ENCODE measurements at regions not wholly inside any gene's neighbourhood (a gene's known extent, or its start where the extent isn't known, plus 50 kb on each side); places are given as distances from the start of the nearest gene placed in this dataset.
A peak's percentile ranks its signal among the peaks of the same experiment; 100 is the strongest.

DNA sequence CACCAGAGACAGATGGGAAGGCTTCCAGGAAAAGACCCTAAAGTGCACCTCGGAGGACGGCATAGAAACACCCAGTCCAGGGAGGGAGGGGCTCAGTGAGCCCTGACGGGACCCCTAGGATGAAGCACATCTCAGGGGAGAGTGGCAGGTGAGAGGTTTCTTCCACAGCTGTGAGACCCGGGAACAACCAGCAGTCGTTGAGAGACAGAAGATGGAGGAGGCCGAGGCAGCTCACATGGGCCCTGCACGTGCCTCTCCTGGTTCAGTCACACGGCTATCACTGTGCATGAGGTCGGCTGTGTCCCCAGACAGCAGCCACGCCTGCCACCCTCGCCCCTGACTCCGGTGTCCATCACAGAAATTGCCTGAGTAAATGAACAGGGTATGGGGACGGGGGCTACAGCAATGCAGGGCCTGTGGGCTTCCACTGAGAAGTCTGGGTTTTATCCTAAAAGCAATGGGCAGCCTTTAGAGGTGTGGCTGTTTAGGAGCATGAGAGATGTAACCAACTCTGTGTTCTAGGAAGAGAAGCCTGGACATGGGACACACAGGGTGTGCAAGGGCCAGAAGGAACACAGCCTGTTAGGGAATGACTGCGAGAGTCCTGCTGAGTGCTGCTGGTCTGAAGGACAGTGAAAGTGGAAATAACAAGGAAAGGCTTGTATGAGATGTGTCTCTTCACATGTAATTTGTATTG is 102.0 kb downstream of the TMEM18 start:
- no peak for DNase-seq

DNA sequence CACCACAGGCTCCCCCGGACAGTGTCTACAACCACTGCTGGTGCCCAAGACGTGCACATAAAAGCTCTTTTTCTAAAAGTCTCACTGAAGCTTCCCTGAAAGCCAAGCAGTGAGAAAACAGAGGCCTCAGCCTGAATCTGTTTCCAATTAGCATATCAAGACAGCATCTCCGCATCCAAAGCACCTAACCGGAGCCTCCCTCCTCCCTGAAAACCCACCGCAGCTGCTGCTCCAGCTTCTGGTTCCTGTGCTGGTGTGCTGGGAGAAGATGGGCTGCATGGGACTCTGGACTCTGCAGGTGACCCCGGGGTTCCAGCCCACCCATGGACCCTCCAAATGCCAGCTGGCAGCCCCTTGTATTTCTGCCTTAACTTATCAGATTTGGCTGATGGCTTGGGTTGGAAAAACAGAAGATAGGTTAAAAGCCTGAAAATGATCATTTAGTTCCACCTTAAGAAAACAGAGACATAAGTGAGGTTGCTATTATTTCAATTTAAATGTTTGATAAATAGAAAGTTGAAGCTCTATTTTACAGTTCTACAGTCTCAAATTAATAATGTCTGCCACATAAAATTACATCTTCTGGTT is 103.3 kb downstream of the TMEM18 start:
- no peak for DNase-seq

DNA sequence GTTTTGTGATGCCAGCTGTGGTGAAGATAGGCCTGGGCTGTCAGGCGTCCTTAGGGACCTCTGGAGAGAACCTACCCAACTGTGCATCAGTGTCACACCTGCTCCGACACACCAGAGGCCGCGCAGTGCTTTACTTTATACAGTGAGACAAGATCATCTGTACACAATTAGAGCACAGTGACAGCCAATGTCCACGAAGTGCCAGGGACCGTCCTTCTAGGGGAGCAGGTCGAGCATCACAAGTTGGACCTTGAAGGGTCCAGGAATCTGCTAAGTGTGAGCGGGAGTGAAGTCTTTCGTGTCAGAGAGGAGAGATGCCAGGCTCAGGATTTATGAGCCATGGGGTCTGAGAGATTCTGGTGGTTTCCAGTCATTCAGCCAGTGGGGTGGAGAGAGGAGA is 104.2 kb downstream of the TMEM18 start:
- DNase-seq = no peak

DNA sequence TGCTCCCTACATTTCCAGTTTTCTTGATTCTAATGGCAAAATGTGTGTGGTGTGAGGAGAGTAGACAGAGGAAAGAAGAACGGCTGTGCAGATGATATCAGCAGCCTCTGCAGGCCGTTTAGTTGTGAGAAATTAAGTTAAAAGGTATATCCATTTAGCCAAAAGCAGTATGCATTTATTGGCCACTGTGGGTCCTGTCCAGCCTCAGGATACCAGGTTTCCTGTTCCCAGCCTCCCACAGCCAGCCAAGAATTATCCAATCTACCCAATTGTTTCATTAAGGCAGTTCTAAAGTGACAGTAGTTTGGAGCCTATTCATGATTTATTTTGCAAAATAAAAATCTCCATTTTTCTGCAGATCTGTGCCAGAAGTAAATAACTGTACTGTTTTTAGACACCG is 107.5 kb downstream of the TMEM18 start:
- no peak for DNase-seq

DNA sequence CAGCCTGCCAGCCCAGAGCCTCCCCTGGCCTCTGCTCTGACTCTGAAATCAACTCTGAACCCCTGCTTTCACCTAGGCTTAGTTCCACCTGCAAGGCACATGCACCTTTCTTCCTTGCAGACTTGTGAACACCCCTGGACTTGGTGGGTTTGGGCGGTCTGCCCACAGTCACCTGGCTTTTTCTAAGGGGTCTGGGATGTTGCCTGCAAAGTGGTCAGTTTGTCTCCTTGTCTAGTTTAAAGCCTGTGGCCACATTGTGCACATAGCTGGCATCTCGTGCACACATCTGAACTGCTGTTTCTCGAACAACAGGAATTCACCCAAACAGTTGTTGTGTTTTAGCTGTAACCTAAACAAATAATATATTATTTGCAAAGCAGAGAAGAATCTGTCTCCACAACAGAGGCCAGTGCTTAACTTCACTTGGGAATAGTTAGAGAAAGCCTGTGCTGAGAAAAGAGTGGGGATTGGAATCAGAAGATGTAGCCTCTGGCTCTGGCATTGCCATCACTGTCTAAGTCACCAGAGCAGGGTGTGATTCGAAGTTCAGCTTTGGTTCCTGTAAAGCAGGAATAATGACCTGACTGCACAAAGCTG is 108.5 kb downstream of the TMEM18 start:
- DNase-seq = no peak

DNA sequence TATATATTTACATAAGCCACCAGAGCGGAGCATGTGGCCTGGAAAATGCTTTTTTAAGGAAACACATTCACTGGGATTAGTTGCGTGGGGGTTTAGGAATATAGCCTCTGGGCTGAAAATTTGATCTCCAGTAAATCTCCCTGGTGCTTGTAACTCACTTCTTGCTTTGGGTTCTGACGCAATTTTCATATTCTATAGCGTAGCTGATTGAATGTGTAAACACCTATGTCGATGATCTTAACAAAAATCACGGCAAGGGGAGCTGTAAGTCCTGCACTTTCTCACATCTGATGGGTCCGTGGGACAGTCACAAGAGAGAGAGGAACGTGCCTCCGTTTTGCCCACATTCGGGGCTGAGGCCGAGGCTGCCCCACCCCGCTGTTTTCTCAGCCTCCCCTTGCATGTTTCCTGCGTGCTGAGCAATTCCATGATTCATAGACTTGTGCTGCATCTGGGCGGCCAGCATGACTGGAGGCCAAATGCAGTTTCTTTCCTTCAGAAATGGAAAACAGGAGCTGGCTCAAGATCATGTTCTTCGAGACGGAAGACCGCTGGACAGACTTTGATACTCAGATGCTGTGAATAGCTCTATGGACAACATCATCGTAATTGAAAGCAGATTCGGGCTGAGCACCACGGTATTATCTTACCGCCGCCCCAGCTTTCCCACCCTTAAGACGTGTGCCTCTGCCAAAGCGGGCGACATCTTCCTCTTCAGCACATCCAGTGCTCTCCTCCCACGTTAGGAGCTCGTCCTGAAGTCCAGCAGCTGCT is 109.2 kb downstream of the TMEM18 start:
- no peak for DNase-seq

DNA sequence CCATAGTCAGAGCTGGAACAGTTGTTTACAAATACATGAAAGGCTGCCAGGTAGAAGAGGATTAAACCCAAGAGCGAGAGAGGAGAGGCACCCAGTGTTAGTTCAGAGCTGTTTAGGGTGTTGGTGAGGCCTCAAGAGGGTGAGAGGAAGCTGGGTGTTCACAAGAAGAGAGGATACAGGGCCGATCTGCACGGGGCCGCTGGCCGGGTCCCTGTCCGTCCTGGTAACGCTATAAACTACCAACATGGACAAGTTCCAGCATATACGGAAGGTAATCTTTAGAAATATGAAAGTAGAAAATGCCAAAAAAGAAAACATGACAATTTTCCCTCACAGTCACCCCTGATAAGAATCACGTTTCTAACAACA is 109.7 kb downstream of the TMEM18 start:
- no peak for DNase-seq

DNA sequence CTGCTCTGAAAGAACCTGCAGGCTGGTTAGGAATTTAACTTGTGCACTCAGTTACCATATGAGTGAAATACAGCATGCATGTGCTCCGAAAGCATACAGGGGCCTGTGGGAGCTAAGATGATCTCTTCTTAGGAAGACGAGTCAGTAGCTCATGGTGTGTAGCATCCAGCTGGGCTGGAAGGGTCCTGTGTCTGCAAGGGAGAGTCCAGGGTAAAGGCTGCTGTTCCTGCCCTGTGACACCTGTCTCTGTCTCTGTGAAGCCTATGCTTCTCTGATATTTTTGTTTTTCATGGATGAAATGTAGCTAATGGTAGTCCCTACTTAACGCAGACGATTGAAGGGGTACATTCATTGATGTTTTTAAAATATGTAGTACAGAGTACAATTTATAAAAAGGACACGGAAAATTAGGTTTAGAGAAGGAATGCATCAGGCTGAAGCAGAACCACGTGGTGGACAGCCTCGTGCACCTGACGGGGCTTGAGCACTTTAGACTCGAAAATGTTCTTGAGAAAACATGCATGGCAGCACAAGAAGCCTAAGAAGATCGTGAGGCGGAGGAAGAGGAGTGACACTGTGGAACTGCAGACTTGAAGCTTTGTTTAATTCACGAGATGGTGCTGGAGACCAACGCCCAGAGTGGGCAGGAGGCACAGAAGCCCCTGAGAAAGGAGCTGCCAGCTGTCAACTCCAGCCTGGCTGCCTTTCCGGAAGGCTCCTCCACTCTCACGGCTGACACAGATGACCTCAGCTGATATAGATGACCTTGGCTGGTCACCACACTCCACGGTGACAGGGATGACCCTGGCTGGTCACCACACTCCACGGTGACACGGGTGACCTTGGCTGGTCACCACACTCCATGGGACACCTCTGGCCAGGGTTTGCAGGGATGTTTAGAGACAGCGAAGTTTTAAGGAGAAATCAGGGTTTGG is 110.6 kb downstream of the TMEM18 start:
- DNase-seq = no peak

DNA sequence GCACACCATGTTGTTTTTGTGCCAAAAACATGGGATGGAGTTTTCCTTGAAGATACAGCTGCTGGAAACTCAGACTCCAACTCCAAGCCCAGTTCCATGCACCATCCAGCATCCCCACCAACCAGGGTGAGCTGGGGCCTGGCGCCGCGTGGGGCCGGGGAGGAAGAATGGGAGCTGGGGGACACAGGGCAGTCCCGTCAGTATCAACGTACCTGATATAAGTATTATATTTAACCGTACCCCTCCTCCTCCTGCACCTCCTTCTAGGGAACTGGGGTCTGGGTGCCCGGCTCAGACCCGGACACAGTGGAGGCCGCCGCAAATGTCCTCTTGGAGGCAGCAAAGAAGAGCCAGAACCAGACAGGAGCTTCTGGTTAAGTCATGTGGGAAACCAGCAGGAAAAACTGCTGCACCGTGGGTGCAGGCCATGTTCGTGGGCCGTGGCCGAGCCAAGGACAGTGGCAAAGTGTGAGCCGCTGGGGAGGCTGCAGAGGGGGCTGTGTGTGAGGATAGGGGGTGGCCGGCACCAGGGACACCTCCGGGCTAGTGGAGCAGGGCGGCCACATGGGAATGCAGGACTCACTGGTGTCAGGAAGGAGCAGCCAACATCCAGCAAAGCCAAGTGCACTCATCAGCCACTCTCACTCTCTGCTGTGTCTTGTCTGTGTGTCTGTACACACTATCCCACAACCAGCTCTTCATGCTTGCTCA is 112.6 kb downstream of the TMEM18 start:
- DNase-seq = no peak

DNA sequence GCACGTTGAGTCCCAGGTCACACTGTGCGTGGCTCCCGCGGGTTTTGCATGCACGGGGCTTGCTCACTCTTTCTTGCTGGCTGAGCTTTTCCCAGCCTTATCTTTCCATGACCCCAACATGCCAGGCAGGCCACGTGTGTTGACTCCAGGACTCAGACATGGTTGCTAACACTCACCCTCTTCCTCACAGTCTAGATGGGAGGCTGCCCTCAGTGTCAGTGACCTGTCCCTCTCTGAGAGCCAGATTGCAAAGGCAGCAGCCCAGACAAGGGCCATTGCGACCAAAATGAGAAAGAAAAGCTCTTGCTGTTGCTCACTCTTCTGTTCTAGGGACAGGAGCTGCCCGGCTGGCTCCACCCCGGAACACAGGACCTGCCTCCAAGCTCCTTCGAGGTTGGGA is 113.7 kb downstream of the TMEM18 start:
- DNase-seq = no peak

DNA sequence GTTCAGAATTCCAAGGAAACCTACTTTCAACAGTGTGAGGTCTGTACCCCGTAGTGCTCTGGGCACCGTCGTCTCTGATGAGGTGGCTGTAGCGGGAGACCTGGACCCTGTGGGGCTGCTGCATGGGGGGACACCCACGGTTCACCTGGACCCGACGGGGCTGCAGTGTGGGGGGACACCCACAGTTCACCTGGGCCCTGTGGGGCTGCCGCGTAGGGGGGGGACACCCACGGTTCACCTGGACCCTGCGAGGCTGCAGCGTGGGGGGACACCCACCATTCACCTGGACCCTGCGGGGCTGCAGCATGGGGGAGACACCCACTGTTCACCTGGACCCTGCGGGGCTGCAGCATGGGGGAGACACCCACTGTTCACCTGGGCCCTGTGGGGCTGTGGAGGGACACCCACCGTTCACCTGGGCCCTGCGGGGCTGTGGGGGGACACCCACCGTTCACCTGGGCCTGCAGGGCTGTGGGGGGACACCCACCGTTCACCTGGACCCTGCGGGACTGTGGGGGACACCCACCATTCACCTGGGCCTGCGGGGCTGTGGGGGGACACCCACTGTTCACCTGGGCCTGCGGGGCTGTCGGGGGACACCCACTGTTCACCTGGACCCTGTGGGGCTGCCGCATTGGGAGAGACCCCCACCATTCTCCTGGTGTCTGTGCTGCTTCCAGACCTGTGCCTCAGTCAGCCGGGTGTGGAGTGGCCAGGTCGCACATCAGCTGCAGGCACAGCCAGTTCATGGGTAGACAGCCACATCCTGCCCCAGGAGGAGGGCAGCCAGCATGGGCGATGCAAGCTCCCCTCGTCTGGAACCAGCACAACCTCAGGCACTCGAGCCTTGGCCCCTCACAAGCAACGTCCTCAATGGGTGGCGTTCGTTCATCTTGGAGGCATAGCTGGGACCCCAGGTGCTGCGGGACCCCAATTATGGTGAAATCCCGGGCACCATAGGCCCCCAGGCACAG is 114.5 kb downstream of the TMEM18 start:
- DNase-seq = no peak

DNA sequence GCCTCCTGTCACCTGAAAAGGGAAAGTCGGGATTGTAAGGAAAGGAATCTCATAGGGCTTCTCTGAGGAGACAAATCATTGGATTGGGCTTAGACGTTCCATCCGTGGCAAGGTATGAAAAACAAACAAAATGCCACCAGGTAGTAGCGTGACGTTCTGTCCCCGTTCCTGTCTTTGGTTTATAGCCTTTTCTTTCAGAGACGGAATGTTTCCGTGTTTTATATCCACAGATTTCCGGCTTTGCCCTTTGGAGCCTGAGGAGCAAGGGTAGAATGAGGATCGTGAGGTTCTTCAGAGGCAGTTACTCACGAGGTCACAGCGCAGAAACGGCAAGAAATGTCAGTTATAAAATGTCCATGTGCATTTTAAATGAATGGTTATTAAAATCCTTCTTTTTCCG is 118.3 kb downstream of the TMEM18 start:
- DNase-seq = no peak

DNA sequence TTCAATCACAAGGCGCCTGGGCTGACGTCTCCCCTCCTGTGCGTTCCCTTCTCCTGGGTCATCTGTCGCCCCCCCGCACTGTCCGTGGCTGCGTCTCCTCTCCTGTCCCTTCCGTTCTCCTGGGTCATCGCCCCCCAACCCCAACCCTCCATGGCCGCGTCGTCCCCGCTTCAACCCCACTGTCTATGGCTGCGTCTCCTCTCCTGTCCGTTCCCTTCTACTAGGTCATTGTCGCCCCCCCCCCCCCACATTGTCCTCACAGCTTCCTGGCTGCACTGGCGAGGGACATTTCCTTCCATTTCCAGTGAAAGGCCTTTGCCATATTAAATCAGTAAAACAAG is 118.9 kb downstream of the TMEM18 start:
- no peak for DNase-seq

DNA sequence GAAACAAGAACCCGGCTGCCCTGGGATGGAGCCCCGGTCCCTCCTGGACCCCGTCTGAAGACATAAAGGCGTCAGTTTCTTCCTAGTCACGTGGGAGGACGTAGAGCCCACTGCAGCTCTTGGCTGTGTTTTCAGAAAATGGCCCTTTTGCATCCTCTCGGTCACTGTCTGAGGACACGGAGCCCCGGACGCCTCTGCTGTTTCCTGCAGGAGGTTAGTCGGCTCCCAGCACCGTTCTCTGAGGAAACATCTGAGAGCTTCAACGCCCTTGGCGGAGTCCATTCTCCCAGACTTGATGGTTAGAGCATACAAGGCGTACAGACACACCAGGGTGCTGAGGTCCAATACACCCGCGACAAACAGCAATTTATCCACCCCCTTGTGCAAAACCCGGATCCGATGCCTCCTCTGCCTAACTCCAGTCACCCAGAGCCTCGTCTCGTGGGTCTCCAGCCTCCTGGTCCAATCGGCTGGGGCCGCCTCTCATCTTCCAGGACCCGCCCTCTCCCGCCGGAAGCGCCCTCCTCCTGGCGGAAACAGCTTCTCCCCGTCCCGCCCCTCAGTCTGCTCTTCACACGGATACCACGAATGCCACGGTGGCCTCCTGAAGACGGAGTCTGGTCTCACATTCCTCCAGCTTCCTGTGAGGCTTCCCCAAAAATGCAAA is 119.4 kb downstream of the TMEM18 start:
- DNase-seq = no peak

DNA sequence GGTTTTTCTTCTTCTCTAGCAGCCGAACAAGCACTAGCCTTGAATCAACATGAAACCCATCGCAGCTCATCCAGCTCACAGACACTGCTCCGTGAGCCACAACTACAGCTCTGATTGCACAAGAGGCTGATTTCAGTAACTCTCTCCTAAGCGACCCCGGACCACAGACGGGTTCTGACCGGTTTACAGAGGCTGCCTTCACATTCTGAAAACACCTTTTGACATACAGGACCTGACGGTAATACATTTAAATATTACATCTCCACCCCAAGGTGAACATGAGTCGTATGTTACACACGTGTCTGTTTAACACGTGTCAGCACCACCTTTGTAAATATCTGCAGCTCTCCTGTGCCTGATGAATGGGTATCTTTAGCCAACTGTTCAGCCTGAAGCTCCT is 120.7 kb downstream of the TMEM18 start:
- DNase-seq = no peak

DNA sequence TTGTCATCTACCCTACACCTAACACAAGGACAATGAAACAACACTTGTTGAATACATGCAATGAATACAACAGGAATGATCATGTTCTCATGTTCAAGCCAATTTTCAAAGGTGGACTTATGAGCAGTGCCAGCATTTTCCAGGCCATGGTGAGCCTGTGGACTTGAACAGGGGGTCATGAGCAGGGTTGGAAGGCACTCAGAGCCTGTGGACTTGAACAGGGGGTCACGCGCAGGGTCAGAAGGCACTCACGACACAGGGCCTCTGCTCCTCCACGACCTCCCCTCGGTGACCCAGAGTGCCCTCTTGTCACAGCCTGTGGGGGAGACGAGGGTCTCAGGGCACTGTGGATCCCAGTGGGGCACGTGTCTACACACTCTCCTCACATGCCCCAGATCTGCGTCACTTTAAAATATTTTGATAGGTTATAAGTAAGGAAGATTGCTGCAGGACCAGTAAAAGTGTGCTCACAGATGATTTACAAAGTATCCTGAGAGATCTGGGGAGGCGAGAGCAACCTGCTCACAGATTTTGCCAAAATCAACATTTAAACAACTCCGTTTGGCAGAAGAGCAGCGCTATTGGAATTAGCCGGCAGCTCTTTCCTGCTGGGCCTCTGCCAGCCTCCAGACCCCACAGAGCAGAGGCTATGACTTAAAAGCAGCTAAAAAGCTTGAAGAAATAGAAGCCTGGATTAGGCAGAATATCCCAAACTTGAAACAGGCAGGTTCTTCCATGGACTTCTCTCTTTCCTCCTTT is 121.9 kb downstream of the TMEM18 start:
- DNase-seq = no peak

DNA sequence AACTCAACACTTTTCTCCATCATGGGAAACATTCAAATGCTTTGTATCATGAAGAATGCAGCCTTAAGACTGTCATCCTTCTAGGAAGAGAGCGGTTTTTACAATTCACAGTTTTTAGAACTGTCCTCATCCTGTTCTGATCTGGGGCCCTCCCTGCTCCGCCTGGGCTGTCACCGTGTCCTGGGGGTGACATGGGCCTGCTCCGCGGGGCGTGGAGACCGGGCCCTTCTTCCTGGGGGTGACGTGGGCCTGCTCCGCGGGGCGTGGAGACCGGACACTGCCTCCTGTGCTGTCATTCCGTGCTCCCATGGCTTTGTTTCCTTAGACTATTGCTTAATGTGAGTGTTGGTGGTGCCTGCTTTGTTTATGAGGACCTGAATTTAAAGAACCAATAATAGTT is 122.8 kb downstream of the TMEM18 start:
- no peak for DNase-seq

DNA sequence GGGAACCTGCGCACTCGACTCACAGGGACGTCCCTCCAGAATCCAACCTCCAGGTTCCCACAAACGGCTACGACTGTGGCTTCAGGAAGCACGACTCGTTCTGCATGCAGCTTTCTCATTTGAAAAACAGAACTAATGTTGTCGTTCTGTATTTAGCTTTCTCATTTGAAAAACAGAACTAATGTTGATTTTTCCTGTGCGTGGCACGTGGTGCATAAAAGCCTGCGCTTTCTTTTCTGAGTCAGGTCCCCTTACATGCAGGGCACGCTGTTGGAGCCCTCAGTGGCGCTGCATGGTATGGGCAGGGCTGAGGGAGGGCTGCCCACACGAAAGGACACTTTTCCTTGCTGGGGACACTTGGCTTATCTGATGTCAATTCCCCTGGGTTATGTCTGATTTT is 124.3 kb downstream of the TMEM18 start:
- DNase-seq = peak; percentile 0 to 19 (median 1)

DNA sequence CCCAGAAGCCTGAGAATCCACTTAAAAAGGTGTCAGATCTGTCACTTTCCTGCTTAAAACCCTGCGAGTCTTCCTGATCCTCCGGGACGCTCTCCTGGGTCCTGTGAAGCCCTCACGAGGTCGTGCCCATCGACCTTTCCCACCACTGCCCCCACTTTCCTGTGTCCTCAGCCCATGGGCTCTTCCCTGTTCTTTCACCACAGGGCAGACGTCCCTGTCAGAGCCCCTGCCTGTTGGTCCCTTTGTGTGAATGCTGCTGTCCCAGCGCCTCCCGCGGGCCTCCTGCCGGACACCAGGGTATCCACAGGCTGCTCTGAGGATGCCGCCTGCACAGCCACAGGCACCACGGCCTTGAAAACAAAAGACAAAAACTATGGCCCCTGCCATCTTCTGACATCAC is 125.6 kb downstream of the TMEM18 start:
- DNase-seq = no peak
